ENCODE measurements at regions not wholly inside any gene's neighbourhood (a gene's known extent, or its start where the extent isn't known, plus 50 kb on each side); places are given as distances from the start of the nearest gene placed in this dataset.

- intact Hi-C loops (cut with DNase I), result no loop called here
- no peak overlapping the region for H3K4me3 ChIP-seq
- no peak for TF ChIP-seq POLR2A (IDR thresholded peaks at IDR 0.05)
- TF ChIP-seq, protein P1, sequence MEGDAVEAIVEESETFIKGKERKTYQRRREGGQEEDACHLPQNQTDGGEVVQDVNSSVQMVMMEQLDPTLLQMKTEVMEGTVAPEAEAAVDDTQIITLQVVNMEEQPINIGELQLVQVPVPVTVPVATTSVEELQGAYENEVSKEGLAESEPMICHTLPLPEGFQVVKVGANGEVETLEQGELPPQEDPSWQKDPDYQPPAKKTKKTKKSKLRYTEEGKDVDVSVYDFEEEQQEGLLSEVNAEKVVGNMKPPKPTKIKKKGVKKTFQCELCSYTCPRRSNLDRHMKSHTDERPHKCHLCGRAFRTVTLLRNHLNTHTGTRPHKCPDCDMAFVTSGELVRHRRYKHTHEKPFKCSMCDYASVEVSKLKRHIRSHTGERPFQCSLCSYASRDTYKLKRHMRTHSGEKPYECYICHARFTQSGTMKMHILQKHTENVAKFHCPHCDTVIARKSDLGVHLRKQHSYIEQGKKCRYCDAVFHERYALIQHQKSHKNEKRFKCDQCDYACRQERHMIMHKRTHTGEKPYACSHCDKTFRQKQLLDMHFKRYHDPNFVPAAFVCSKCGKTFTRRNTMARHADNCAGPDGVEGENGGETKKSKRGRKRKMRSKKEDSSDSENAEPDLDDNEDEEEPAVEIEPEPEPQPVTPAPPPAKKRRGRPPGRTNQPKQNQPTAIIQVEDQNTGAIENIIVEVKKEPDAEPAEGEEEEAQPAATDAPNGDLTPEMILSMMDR (IDR thresholded peaks at IDR 0.05), result no peak
- DNase-seq (no peak), ATAC-seq (no peak)
- WGBS, 2 donors, result 72 to 76% methylated on average over 4 of the region's 4 CpGs
- no peaks in the 10 kb centered on the region for H3K9me3 ChIP-seq
- no peak overlapping the region for H3K27ac ChIP-seq
- no peaks in the 10 kb centered on the region for H3K4me1 ChIP-seq
- H3K36me3 ChIP-seq (replicated peaks in 1 of 2; ENCODE audit: insufficient read depth in 1 of 2, low read depth in 2 of 2), result no peaks in the 10 kb centered on the region
- no peaks in the 10 kb centered on the region for H3K27me3 ChIP-seq
Measured at GRCh38 chr4:174089711-174090110, 193.8 kb downstream of the FBXO8 start.

GRCh38 chr4:174088795-174089194, 194.7 kb downstream of the FBXO8 start:
- no peak for ATAC-seq
- no peaks in the 10 kb centered on the region for H3K36me3 ChIP-seq (replicated peaks in 1 of 2; ENCODE audit: insufficient read depth in 1 of 2, low read depth in 2 of 2)
- 64 to 78% methylated on average over 3 of the region's 3 CpGs for WGBS, 2 donors

DNA sequence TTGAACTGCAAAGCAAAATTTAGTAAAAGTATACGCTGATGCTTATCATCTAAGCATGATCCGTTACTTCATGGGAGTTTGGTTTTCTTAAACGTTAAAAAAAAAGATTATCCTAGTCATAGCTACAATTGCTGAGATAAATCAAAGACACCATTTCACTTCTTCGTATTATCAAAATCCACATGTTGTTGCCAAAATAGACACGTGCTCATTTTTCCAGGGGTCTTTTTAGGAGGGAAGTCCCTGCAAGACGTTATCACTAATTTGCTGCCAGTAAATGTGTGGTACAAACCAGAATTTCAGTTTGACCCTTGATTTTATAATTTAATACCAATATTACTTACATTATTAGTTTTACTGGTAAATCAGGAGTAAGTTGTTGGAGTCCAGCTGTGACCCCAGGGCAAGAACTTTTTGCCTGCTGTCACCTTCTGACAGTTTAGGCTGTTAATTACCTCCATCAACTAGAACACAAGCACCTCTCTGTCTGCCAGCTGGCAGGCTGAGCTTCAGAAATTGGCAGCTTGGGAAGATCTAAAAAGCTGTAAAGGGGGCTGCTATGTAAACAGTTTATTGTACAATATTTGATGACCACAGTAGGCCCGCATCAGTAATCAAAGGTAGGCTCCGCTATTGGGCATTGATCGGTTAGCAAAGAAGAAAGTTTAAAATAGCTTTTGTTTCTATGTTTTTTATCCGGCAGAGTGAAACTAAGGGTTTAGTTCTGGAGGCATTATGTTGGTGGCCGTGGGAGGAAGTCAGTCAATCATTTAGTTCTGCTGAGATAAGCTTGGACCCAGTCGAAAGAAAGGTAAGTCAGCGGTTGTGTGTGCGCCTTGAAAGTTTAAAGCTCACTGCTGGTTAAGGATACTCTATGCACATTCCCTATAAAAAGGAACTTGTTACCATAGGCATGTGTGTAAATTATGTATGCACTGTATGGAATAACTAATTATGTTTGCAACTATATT, 196.4 kb downstream of the FBXO8 start:
- no peak overlapping the region for H3K27ac ChIP-seq
- intact Hi-C loops (cut with DNase I), result no loop called here
- DNase-seq (no peak), ATAC-seq (no peak)
- no peaks in the 10 kb centered on the region for H3K36me3 ChIP-seq (replicated peaks in 1 of 2; ENCODE audit: insufficient read depth in 1 of 2, low read depth in 2 of 2)
- TF ChIP-seq, protein P1 (IDR thresholded peaks at IDR 0.05), result no peak
- TF ChIP-seq POLR2A (IDR thresholded peaks at IDR 0.05), result no peak
- H3K4me3 ChIP-seq, result no peak overlapping the region
- H3K4me1 ChIP-seq, result no peaks in the 10 kb centered on the region
- H3K27me3 ChIP-seq, result no peaks in the 10 kb centered on the region
- 30 to 42% methylated on average over 14 of the region's 14 CpGs for WGBS, 2 donors
- H3K9me3 ChIP-seq, result no peaks in the 10 kb centered on the region

More at GRCh38 chr4:174088795-174089194, 194.7 kb downstream of the FBXO8 start:
- H3K27ac ChIP-seq, result no peak overlapping the region
- no peak for DNase-seq
- no peak overlapping the region for H3K4me3 ChIP-seq
- H3K4me1 ChIP-seq, result no peaks in the 10 kb centered on the region
- intact Hi-C loops (cut with DNase I), result no loop called here
- no peak for TF ChIP-seq POLR2A (IDR thresholded peaks at IDR 0.05)
- TF ChIP-seq, protein P1 (IDR thresholded peaks at IDR 0.05), result no peak
- H3K9me3 ChIP-seq, result no peaks in the 10 kb centered on the region
- no peaks in the 10 kb centered on the region for H3K27me3 ChIP-seq

DNA sequence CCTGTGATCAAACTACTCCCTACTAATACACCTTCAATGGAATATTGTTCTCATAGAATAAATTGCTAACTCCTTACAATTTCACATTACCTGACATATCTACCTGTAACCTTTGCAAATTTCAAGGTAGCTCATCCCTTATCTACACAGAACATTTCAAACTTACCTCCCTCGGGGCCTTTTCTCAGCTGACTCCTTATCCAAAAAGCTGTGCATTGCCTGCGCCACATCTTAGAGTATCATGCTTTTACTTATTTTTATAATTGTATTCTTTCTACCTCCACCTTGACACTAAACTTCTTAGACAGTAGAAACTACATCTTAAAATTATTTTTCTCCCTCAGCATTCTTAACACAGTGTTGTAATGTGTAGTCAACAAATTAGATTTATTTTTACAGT, 198.5 kb downstream of the FBXO8 start:
- Histone ChIP-seq H3K27ac (no peak overlapping the region), H3K4me1 (no peaks in the 10 kb centered on the region), H3K9me3 (no peaks in the 10 kb centered on the region), H3K4me3 (no peak overlapping the region), H3K27me3 (no peaks in the 10 kb centered on the region), H3K36me3 (replicated peaks in 1 of 2; ENCODE audit: insufficient read depth in 1 of 2, low read depth in 2 of 2) (no peaks in the 10 kb centered on the region)
- ATAC-seq, result no peak
- 57 to 65% methylated on average over 2 of the region's 2 CpGs for WGBS, 2 donors
- no peak for TF ChIP-seq POLR2A (IDR thresholded peaks at IDR 0.05)
- TF ChIP-seq, protein P1 (IDR thresholded peaks at IDR 0.05), result no peak
- intact Hi-C loops (cut with DNase I), result no loop called here
- no peak for DNase-seq

Measured in body of pancreas (tissue), 4 donors.